ENCODE measurements at regions not wholly inside any gene's neighbourhood (a gene's known extent, or its start where the extent isn't known, plus 50 kb on each side); places are given as distances from the start of the nearest gene placed in this dataset.
"Not testable (repeated sequence)": the region's sequence is repeated elsewhere in the genome, so short reads cannot be mapped to it uniquely, and the experiment has no call there.

DNA sequence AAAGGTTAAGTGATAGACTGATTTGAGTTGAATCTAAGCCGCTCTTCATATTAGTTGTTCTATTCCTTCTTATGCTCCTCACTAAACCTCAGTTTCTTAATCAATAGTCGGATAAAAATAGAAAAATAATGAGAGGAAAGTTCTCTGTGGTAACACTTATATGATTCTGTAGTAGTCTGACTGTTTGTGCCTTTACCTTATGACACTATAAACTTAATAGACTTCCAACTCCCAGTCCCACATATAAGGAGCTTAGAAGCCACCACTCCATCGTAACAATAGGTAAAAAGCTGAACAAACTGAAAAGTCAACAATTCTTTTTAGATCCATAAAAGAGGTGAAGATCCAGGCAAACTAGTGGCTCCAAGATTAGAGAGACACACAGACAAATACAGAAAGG is 192.3 kb downstream of the SPDYE17 start:
- not testable (repeated sequence) for H3K27me3 ChIP-seq (ENCODE audit: insufficient read depth, low read length); H3K4me2 ChIP-seq (ENCODE audit: insufficient read depth, low read length); H3K9me3 ChIP-seq (ENCODE audit: low read depth, low read length); H3K79me2 ChIP-seq (ENCODE audit: insufficient read depth, low read length); H3K4me1 ChIP-seq (ENCODE audit: insufficient read depth, low read length); H4K20me1 ChIP-seq (ENCODE audit: insufficient read depth, low read length); DNase-seq (ENCODE audit: insufficient read length, low spot score, missing footprints); H2AFZ ChIP-seq (ENCODE audit: low read length); H3K27ac ChIP-seq (ENCODE audit: low read depth, low read length); H3K4me3 ChIP-seq (ENCODE audit: insufficient read depth, low read length); H3K36me3 ChIP-seq (ENCODE audit: insufficient read depth, low read length)

DNA sequence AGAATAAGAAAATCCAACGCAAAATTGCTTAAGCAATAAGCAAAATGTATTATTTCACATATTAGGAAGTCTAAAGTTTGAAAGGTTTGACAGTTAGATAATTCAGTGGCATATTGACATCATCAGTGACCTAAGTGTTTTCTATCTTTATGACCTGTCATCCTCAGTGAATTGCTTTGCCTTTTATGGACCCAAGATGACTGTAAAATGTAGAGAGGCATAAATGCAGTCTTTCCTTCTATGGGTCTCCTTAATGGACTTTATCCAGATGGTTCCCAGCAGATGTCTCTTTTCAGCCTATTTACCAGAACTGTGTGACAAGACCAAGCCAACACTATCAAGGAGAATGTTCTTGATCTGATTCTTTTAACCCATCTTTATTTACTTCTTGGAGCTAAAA is 192.9 kb downstream of the SPDYE17 start:
- H3K27me3 ChIP-seq (ENCODE audit: insufficient read depth, low read length); H3K79me2 ChIP-seq (ENCODE audit: insufficient read depth, low read length); H3K4me1 ChIP-seq (ENCODE audit: insufficient read depth, low read length); DNase-seq (ENCODE audit: insufficient read length, low spot score, missing footprints); H3K4me2 ChIP-seq (ENCODE audit: insufficient read depth, low read length); H3K27ac ChIP-seq (ENCODE audit: low read depth, low read length); H3K9me3 ChIP-seq (ENCODE audit: low read depth, low read length); H4K20me1 ChIP-seq (ENCODE audit: insufficient read depth, low read length); H3K36me3 ChIP-seq (ENCODE audit: insufficient read depth, low read length); H3K4me3 ChIP-seq (ENCODE audit: insufficient read depth, low read length); H2AFZ ChIP-seq (ENCODE audit: low read length): not testable (repeated sequence)

DNA sequence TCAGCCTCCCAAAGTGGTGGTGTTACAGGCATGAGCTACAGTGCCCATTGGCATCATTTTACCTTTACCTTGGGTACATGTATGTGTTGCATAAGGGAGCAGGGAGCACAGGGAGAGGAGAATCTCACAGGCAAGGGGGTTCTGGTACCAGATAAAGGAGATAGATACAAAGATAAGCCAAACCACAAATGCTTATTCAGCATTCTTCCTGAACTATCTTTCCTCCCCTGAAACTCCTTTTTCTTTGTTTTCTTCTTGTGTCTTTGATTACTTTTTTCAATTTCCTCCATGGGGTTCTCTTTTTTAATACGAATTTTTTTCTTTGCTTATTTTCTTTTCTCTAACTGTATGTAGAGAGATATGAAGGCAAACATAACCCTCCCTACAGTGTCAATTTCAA is 193.8 kb downstream of the SPDYE17 start:
- H4K20me1 ChIP-seq (ENCODE audit: insufficient read depth, low read length); DNase-seq (ENCODE audit: insufficient read length, low spot score, missing footprints); H2AFZ ChIP-seq (ENCODE audit: low read length); H3K27me3 ChIP-seq (ENCODE audit: insufficient read depth, low read length); H3K79me2 ChIP-seq (ENCODE audit: insufficient read depth, low read length); H3K4me3 ChIP-seq (ENCODE audit: insufficient read depth, low read length); H3K4me1 ChIP-seq (ENCODE audit: insufficient read depth, low read length); H3K9me3 ChIP-seq (ENCODE audit: low read depth, low read length); H3K27ac ChIP-seq (ENCODE audit: low read depth, low read length); H3K4me2 ChIP-seq (ENCODE audit: insufficient read depth, low read length); H3K36me3 ChIP-seq (ENCODE audit: insufficient read depth, low read length): not testable (repeated sequence)

DNA sequence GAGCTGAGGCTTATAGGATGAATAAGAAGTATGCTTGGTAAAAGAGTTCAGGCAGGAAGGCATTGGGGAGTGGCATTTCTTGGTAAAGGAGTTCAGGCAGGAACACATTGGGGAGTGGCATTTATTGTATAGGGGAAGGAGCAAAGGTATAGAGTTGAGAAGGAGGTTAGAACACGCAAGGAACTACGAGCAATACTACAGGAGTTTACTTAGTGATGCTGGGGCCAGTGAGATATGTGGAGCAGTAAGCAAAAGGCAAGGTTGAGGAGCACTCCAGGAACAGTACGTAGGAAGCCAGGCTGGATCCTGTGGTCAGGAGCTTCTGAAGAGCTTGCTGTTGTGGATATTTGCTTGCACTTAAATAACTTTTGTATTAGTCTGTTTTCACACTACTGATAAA is 202.2 kb upstream of the POMZP3 start:
- H3K27me3 ChIP-seq (ENCODE audit: insufficient read depth, low read length); H3K79me2 ChIP-seq (ENCODE audit: insufficient read depth, low read length); H3K4me1 ChIP-seq (ENCODE audit: insufficient read depth, low read length); H3K27ac ChIP-seq (ENCODE audit: low read depth, low read length); H3K36me3 ChIP-seq (ENCODE audit: insufficient read depth, low read length); H3K9me3 ChIP-seq (ENCODE audit: low read depth, low read length); H4K20me1 ChIP-seq (ENCODE audit: insufficient read depth, low read length); H2AFZ ChIP-seq (ENCODE audit: low read length); H3K4me3 ChIP-seq (ENCODE audit: insufficient read depth, low read length); DNase-seq (ENCODE audit: insufficient read length, low spot score, missing footprints); H3K4me2 ChIP-seq (ENCODE audit: insufficient read depth, low read length): not testable (repeated sequence)

DNA sequence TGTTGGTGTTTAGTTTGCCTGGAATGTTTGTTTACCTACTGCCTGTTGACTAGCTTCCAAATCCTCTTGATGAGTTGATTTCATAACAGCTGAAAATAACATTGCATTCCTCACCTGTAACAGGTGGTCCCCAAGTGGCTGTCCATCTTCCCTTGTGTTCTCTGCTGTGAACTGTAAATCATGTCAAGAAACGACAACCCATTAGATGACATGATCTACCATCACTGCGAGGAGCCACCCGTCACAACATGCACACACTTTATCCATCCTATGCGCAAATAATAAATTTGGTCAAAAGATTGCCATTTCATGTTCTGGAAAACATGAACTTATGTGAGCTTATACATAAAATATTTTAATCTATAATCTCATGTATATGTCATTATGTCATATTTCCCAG is 199.1 kb upstream of the POMZP3 start:
- H3K27me3 ChIP-seq (ENCODE audit: insufficient read depth, low read length); H3K36me3 ChIP-seq (ENCODE audit: insufficient read depth, low read length); H3K27ac ChIP-seq (ENCODE audit: low read depth, low read length); H3K4me1 ChIP-seq (ENCODE audit: insufficient read depth, low read length); H3K4me3 ChIP-seq (ENCODE audit: insufficient read depth, low read length); H4K20me1 ChIP-seq (ENCODE audit: insufficient read depth, low read length); H2AFZ ChIP-seq (ENCODE audit: low read length); H3K4me2 ChIP-seq (ENCODE audit: insufficient read depth, low read length); DNase-seq (ENCODE audit: insufficient read length, low spot score, missing footprints); H3K79me2 ChIP-seq (ENCODE audit: insufficient read depth, low read length); H3K9me3 ChIP-seq (ENCODE audit: low read depth, low read length): not testable (repeated sequence)

DNA sequence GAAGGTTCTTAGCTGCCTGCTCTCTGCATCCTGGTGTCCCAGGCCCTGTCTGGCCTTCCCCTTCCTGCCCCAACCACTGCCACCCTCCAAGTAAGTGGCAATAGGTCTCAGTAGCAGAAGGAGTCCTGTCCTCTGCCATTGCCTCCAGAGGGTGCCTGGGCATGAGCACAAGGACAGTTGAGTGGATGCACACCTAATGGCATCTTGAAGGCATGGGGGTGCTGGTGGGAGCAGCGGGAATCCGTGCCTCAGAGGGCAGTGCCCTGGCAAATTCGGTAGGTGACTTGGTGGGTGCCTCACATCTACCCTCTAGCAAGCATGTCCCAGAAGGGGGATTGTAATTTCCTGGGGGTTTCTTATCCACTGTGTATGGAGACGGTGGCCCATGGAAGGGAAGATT is 182.8 kb upstream of the POMZP3 start:
- H3K79me2 ChIP-seq (ENCODE audit: insufficient read depth, low read length); H3K27me3 ChIP-seq (ENCODE audit: insufficient read depth, low read length); H4K20me1 ChIP-seq (ENCODE audit: insufficient read depth, low read length); H3K9me3 ChIP-seq (ENCODE audit: low read depth, low read length); H2AFZ ChIP-seq (ENCODE audit: low read length); H3K27ac ChIP-seq (ENCODE audit: low read depth, low read length); H3K4me2 ChIP-seq (ENCODE audit: insufficient read depth, low read length); H3K4me3 ChIP-seq (ENCODE audit: insufficient read depth, low read length); H3K4me1 ChIP-seq (ENCODE audit: insufficient read depth, low read length); DNase-seq (ENCODE audit: insufficient read length, low spot score, missing footprints); H3K36me3 ChIP-seq (ENCODE audit: insufficient read depth, low read length): not testable (repeated sequence)

DNA sequence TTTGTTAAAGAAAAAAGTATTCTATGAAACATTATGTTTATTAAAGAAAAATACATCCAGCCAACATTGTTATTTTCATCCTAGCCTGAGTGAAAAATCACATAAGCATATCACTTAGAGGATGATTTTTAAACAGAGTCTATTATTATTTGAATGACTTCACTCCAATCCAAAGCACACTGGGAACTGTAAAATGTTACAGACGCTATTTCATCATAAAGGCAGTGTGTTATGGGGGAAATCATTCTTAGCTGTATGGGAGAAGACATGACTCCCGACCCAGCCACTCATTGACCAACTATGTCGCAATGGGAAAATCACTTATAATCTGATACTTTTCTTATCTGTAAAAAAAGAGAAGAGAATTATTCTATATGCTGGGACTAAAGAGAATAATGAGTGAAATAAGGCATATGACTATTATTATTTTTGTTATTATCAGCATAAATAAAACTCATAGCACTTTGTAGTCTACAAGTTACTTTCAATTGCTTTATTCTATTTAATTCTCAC is 180.6 kb upstream of the POMZP3 start:
- H3K27me3 ChIP-seq (ENCODE audit: insufficient read depth, low read length); H3K27ac ChIP-seq (ENCODE audit: low read depth, low read length); H3K79me2 ChIP-seq (ENCODE audit: insufficient read depth, low read length); H3K36me3 ChIP-seq (ENCODE audit: insufficient read depth, low read length); H3K4me2 ChIP-seq (ENCODE audit: insufficient read depth, low read length); H3K9me3 ChIP-seq (ENCODE audit: low read depth, low read length); H4K20me1 ChIP-seq (ENCODE audit: insufficient read depth, low read length); H3K4me3 ChIP-seq (ENCODE audit: insufficient read depth, low read length); H2AFZ ChIP-seq (ENCODE audit: low read length); H3K4me1 ChIP-seq (ENCODE audit: insufficient read depth, low read length); DNase-seq (ENCODE audit: insufficient read length, low spot score, missing footprints): not testable (repeated sequence)

DNA sequence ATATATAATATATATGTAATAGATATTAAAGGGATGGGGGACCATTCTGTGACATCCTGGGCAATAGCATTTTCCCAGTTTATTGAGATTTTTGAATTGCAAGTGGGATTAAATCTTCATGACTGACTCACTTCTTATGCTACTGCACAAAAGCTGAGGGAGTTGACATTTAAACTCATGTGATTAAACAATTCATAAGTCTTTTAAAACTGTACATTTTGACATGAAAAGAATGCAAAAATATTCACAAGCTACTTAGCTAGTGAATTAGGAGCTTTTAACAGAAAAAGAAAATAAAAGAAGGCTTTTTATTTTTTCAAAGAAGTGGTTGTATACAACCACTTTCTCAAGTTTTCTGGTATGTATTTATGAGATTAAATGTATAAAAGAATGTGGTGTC is 179.4 kb upstream of the POMZP3 start:
- not testable (repeated sequence) for H3K36me3 ChIP-seq (ENCODE audit: insufficient read depth, low read length); H2AFZ ChIP-seq (ENCODE audit: low read length); H3K4me2 ChIP-seq (ENCODE audit: insufficient read depth, low read length); H3K27ac ChIP-seq (ENCODE audit: low read depth, low read length); DNase-seq (ENCODE audit: insufficient read length, low spot score, missing footprints); H3K4me1 ChIP-seq (ENCODE audit: insufficient read depth, low read length); H3K4me3 ChIP-seq (ENCODE audit: insufficient read depth, low read length); H3K27me3 ChIP-seq (ENCODE audit: insufficient read depth, low read length); H4K20me1 ChIP-seq (ENCODE audit: insufficient read depth, low read length); H3K79me2 ChIP-seq (ENCODE audit: insufficient read depth, low read length); H3K9me3 ChIP-seq (ENCODE audit: low read depth, low read length)

DNA sequence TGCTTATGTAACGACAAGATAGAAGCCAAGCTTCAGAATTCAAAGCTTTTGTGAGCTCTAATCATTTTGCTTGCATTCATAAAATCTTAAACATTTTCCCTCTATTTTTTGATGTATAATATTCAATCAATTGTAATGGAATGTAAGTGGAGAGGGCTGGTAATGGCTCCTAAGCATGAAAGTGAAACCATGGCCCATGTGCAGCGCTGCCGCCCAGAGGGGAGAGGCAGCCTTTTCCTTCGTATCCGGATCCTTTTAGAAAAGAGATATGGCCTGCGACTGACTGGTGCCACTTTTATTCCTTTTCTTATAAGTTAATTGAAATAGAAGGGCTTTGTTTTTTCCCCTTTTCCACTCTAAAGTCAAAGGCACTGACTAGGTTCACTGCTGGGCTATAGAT is 178.9 kb upstream of the POMZP3 start:
- not testable (repeated sequence) for H3K4me3 ChIP-seq (ENCODE audit: insufficient read depth, low read length); H2AFZ ChIP-seq (ENCODE audit: low read length); H3K79me2 ChIP-seq (ENCODE audit: insufficient read depth, low read length); H3K36me3 ChIP-seq (ENCODE audit: insufficient read depth, low read length); H3K27me3 ChIP-seq (ENCODE audit: insufficient read depth, low read length); DNase-seq (ENCODE audit: insufficient read length, low spot score, missing footprints); H3K9me3 ChIP-seq (ENCODE audit: low read depth, low read length); H3K4me1 ChIP-seq (ENCODE audit: insufficient read depth, low read length); H3K27ac ChIP-seq (ENCODE audit: low read depth, low read length); H4K20me1 ChIP-seq (ENCODE audit: insufficient read depth, low read length); H3K4me2 ChIP-seq (ENCODE audit: insufficient read depth, low read length)
